GM21423 (cell line): ENCODE measurements at regions not wholly inside any gene's neighbourhood (a gene's known extent, or its start where the extent isn't known, plus 50 kb on each side); places are given as distances from the start of the nearest gene placed in this dataset.

Source experiments
- ATAC-seq: cut with Tn5 transposase; IDR thresholded peaks from one replicate; pipeline ENCODE4 v1.9.1; 2021; ENCODE audit warnings: mild to moderate bottlenecking, moderate library complexity; ENCODE audit not compliant: unreplicated experiment

DNA sequence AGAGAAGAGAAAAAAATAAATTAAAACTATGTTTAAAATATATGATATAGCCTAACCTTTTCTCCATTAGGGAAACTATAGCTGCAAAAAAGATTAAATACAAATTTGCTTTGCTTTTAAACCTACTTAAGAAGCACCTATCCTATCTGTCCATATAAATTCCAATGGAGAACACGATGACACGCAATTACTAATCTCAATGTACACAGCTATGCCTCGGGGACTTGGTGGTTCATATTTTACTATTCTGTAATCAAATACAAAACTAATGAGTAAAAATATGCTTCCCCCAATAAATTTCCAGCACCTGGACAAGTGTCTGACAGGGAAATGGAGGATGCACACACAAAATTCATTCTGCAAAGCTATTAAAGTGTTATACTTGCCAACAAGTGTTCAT lies 386.4 kb downstream of the LMO4 start:
- ATAC-seq, result no peak

DNA sequence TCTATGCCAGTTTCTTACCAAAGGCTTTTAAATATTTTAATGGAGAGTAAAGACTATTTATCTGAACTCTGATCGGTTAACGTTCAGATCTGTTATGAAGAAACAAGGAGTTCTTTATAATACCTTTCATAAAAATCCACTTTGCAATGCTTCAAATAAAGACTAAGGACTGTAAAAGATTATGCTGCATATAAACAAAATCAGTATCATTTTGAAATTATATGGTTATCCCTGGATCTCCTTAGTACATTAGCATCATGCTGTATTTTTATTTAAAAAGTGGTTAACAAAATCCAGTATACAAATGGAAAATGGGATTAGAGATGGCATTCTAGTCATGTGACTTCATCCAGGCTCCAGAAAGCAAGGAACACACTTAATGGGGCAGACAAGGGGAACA lies 386.8 kb downstream of the LMO4 start:
- ATAC-seq, result no peak

DNA sequence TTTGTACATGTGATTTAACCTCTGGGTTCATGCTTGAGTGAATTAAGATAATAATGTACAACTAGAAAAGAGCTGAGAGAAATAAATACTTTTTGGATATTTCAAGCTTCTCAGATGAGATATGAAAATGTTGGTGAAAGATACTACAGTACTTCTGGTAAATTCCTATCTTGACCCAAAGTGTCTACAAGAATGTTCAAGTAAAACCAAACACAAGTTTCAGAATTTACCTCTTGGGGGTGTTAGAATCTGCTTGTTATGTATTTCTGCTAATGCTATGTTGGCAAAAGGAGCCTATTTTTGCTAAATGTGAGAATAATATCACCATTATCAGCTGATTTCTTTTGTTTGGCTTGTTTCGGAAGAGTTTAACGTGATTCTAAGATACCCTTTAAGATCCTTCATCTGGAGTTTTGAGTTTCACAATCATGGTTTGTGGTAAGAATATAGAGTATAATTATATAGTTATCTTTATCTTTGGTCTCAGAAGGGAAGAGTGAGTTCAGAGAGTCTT lies 388.5 kb downstream of the LMO4 start:
- no peak for ATAC-seq

DNA sequence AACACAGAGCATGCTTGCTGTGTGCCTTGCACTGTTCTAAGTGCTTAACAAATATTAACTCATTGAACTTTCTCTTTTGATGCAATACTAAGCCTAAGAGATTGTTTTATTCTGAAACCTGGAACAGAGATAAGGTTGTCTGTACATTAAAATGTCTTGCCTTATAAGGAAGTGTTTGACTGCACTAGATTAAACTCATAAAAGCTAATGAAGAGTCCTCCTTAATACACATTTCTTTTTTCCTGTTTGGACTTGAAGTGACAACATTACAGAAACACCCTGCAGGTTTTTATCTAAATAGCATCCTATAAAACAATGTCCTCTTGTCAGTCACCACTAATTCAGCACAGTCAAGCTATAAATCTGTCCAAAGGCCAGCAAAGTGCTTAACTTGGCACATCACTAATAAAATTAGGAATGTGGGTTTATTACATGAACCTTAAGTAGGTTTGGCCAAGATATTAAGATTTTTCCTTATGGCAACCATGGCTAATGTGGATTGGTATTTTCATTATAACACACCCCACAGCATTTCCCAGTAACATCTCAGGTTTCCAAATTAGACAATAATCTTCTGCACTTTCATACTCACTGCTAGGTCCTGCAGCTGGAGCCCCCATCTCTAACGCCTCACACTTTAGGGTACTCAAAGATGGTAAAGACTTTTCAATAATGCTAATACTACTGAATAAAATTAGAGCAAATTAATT lies 389.7 kb downstream of the LMO4 start:
- no peak for ATAC-seq

DNA sequence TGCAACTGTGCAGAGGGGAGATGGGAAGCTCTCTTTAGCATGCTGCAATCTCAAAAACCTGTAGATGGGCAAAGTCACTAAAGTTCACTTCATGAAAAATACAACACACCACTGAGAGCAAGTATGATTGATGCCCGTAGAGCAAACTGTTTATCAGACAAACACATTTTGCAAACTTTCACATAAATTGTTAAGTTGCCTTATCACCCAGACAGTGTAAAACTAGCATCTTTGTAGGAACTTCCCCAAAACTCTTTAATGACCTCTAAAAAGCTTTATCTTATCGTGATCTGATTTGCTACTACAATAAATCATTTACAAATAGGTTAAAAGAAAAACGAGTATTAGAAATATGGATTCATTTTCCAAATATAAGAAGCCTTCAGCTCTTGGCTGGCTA lies 391.0 kb downstream of the LMO4 start:
- no peak for ATAC-seq

DNA sequence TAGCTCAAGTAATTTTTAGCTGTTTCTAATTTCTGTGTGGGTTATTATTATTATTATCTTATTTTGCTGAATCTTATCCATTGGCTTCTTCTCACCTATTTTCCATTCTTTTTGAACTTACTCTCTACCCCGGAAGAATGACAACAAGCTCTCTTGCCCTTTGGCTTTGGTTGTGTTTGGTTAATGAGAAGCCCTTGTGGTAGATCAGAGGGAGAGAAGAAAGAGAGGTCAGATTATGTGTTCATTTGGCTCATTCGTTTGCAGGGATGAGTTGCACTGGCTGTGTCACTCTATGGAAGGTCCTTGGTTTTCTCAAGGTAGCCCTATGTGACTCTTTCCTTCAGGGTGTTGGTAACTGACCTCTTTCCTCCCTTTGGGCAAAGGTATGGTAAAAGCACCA lies 391.9 kb downstream of the LMO4 start:
- no peak for ATAC-seq

DNA sequence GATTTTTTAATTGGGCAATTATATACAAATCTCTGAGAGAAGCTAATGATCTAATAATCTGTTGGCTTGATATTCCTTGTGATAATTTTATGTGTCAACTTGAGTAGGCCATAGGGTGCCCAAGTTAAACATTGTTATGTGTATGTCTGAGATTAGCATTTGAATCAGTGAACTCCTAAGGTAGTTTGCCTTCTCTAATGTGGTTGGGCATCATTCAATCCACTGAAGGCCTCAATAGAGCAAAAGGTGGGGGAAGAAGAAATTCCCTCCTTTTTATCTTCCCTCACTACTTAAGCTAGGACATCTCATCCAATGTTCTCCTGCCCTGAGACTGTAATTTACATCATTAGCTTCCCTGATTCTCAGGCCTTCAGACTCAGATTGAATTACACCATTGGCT lies 394.5 kb downstream of the LMO4 start:
- no peak for ATAC-seq

DNA sequence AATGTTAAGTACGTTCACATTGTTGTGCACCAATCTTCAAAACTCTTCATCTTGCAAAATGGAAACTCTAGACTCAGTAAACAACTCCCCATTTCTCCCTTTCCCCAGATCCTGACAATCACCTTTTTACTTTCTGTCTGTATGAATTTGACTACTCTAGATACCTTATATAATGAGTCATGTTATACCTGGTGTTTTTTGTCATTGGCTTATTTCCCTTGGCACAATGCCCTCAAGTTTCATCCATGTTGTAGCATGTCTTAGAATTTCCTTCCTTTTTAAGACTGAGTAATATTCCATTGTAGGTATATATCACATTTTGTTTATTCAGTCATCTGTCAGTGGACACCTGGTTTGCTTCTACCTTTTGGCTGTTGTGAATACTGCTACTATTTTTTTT lies 399.5 kb downstream of the LMO4 start:
- ATAC-seq, result no peak

DNA sequence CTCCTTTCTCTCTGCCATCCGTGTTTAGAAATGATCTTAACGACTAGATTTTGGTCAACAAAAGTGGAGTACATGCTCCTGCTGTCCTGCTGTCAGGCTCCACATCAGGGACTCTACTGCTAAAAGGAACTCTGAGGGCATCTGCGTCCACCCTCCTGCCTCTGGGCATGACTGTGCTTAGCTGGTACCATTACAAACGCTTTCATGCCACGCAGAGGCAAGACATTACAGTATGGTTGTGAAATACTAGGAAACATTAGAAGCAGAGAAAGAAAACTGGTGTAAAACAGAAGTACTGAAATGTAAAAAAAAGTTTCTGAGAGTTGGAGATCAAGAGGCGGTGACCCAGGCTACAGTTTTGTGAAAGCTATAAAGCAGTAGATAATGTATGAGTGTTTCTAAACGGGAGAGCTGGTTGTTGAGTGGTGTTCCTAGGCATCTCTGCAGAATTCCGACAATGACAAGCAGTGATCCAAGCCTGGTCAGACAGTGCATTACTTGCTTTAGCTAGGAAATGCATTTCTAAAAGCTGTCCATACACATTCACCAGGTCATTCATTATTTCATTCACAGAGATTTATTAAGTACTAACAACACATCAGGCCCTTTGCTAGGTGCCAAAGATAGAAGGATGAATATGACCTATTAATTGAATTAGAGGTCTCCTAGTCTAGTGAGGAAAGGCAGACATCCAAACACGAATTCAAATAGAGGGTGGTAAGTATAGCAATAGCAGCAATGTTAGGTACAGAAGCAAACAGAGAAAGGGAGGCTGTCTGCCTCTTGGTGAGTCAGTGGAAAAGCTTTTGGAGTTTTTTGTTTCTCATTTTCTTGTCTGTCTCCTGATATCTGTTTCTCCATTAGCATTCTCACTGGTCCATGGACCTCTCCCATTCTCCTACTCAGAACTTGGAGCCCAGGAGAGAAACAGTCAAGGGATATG lies 401.9 kb downstream of the LMO4 start:
- no peak for ATAC-seq

DNA sequence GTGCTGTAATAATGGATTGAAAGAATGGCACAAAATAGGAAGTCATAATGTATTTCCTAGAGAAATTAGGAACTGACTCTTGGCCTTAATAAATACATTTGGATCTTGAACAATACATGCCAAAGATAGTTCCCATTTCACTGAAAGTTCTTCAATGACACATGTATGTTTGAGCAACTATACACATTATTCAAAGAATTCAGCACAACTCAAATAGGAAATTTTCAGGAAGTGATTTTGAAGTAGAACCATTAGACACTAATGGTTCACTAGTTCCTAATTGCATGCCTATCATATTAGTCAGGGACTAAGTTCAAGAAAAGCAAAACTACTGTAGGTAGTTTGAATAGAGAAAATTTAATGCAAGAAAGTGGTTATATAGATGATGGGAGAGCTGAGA lies 404.7 kb downstream of the LMO4 start:
- no peak for ATAC-seq

DNA sequence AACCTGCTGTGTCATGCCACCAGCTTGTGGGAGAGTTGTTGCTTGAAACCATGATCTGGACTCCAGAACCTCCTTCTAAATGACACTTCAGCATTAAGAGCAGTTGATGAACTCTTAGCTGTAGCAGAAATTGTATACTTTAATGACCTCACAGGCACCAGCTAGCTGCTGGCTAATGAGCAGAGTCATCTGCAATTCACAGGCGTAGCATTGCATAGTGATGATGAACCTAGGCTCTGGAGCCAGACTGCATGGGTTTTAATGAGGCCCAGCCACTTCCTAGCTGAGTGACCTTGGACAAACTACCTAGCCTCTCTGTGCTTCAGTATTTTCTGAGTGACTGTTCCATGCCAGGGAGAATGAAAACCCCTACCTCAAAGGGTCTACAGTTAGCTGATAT lies 407.1 kb downstream of the LMO4 start:
- ATAC-seq, result no peak

DNA sequence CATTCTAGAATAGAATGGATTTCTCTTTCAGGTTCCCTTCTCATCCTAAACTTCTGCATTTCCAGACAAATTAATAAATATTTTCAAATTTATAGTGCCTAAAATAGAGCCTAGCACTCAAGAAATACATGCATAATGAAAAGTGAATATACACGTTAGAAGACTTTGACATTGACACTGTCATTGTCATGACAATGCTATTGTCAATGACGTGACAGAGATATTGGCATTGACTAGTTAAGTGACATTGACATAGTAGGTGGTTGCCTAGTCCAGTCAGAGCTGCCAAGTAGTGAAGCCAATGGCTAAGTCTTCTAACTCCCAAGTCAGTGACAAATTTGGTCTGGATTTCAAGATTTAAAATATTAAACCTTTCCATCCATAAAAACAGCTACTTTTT lies 410.5 kb downstream of the LMO4 start:
- ATAC-seq, result no peak

DNA sequence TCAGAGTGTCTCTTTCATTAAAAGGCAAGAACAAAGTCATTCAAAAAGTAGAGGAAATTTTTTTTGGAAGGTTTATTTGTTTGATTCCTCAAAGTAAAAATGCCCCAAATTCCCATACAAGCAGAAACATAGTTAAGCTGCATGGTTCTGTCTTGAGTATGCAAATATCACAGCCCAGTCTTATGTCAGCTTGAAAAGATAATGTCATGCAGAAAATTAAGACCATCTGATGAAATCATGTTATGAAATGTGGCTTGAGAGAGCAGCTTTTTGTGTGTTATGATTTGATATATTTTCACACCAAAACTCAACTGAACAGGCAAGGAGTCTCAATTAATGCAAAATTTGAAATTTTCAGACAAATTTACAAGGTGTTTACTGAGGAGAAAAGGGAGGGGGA lies 411.0 kb downstream of the LMO4 start:
- ATAC-seq, result no peak

DNA sequence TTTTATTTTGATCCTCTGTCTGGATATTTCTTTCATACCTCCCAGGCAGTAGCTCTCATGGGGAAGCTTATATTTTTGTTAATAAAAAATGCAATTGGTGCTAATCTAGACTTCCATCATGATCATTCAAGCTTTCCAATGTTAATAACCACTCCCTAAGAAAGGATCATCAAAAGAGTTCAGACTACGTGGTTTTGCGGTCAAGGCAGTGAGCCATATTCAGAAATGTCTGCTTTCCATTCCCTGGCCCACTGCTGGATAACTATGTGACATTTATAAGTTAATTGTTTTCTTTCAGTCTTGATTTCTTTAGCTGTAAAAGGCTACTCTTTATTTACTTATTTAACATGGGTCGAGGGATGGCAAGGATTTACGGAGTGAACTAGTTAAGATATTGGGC lies 414.6 kb downstream of the LMO4 start:
- no peak for ATAC-seq

DNA sequence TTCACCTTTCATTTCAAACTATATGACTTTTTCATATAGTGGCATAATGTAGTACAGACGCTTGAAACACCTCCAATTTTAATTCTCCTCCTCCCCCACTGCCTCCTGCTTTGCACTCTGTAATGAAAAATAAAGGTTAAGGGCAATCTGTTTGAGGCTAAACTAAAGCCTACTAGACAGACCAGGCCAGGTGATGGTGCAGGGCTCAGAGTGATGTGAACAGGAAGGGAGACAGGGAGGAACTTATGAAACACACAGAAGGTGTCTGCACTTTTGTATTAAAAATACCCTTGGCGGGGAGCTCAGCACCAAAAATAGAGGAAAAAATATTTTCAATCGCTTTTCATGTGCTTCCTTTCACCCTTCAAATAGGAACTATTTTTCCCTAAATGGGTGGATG lies 415.4 kb downstream of the LMO4 start:
- ATAC-seq, result no peak

DNA sequence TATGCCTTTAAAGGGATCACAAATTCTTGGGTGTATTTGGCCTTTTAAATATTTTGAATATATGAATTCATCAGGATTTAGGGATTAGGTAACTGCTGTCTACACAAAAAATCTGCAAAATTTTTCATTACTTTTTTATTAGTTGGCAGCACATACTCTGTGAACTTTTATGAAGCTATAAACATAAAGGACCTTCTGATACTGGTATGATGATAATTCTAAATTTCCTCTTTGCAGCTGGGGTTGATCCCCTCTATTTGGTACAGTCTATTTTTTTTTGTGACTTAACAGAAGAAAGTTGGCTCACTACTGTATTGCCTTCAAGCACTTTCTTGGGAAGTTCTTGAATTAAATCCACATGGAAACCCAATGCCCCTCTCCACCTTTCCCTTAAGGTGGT lies 416.1 kb downstream of the LMO4 start:
- no peak for ATAC-seq

DNA sequence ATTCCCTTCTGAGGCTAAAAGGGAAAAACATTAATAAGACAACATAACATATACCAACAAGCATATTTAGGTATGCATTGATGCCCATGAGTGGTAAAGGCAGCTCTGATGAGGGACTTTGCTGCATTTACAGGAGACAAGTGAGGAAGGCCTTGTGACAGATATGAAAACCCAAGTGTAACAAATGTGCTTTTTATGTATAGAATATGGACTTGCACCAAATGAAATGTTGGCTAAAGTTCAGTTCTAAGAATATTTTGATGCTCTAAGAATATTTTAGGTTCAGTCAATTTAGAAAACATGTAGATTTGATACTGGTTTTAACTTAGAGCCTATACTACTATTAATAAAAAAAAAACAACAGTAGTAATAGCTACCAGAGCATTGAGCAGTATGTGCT lies 424.7 kb downstream of the LMO4 start:
- ATAC-seq, result no peak

DNA sequence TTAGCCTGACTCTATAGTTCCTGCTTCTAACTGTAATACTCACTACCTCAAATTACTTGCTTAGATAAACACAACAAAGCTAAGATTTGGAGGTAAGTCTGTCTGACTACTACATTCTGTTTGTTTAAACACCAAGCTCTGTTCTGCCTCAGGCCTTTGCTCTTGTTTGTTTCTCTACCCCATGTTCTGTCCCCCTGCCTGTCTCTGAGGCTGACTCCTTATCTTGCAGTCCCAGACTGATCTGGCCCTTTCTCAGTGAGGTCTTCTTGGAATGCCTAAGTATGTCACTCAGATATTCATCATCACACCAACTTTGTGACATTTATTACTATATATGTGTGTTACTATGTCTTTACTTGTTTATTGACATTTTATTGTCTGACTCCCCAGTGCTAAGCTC lies 425.5 kb downstream of the LMO4 start:
- no peak for ATAC-seq

DNA sequence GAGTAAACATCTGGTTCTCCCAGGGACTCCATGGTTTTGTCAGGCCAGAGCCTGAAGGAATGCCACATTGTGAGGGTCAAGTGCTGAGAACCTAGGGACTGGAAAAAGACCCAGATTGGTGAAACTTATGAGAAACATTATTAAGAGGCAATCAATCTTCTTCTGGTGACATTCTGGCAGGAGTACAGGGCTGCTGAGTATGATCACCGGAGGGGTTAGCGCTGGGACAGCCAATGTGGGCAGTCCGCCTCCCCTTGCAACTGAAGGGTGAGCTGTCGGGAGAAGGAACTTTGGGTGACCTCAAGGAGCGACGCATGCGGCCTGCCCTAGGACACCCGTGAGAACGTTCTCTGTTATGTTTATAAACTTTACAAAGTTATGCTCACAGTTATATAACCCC lies 429.0 kb downstream of the LMO4 start:
- no peak for ATAC-seq

DNA sequence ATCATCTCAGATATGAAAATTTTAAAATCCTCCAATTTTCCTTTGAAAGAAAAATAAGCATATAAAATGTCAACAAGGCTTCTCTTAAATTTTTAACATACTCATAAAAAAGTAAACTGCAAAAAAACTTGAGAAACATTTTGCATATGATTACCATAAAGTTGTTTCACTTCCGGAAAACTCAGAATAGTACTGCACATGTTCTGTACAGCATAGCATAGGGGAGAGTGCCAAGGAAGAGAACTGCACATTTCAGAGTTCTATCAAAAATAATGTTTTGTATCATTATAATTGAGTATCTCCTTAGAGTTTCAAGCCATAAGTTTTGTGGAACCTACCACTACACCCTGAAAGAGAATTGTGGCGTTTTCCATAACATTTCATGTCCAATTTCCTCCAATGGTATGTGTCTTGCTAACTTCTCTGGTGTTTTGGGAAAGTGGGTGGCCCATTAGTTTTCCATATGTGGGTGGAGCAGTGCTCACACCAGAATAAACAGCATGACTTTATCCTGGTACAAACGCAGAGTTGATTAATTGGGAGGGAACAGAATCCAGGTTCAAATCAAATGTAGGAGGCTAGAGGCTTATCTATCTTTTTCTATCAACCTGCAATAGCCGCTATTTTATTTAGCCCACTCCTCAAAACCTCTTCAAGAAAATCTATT lies 430.9 kb downstream of the LMO4 start:
- no peak for ATAC-seq

DNA sequence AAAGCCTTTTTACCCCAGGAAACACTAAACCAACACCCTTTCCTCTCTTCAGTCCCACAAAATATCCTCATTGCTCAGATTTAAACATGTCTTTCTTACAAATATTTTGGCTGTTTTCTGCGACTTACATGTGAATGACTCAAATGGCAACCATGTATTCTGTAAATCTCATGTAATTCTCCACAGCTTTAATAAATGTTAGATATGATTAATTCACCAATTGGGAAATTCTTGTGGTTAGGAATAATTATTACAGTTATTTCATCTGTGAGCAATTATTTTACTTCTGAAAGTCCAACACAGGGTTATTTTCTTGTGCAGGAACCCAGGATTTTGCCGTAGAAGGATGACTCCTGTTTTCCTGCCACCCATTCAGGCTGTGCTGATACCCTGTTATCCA lies 431.5 kb downstream of the LMO4 start:
- no peak for ATAC-seq

DNA sequence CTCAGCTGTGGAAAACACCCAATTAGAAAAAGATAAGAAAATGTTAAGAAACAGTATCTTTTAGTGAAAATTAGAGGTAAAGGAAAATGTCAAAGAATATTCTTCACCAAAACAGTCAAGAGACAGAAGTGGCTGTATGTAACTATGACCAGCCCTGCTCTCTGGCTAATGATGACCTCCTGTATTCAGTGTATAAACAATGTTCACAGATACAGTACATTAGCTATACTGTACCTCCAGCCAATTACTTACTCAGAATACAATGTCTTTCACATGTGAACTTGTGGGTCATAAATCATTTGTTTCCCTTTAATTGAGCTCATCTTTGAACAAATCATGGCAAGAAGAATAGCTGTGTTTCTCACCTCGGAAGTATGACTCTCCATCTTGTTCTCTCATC lies 432.0 kb downstream of the LMO4 start:
- no peak for ATAC-seq
